ENCODE measurements at regions not wholly inside any gene's neighbourhood (a gene's known extent, or its start where the extent isn't known, plus 50 kb on each side); places are given as distances from the start of the nearest gene placed in this dataset.

GRCh38 chr3:59126446-59126845 is 76.6 kb upstream of the CFAP20DC start:
- H3K4me3 ChIP-seq: no peak overlapping the region
- no peak overlapping the region for H3K27ac ChIP-seq
- intact Hi-C loops (cut with DNase I; ENCODE audit: low total_unique reads): no loop called here
- H3K4me1 ChIP-seq: no peaks in the 10 kb centered on the region
- ATAC-seq: no peak
- in situ Hi-C loops (cut with MboI; ENCODE audit: low sequenced_read_pairs in 4 of 4): no loop called here
- H3K9me3 ChIP-seq: no peaks in the 10 kb centered on the region
- no peak for TF ChIP-seq POLR2A (IDR thresholded peaks at IDR 0.05)
- H3K36me3 ChIP-seq: no peaks in the 10 kb centered on the region
- no peak for DNase-seq
- no peaks in the 10 kb centered on the region for H3K27me3 ChIP-seq

GRCh38 chr3:59121346-59122144 is 71.7 kb upstream of the CFAP20DC start:
- Histone ChIP-seq H3K27me3 (no peaks in the 10 kb centered on the region), H3K4me3 (no peak overlapping the region), H3K36me3 (no peaks in the 10 kb centered on the region), H3K27ac (no peak overlapping the region), H3K9me3 (no peaks in the 10 kb centered on the region), H3K4me1 (no peaks in the 10 kb centered on the region)
- intact Hi-C loops (cut with DNase I; ENCODE audit: low total_unique reads): no loop called here
- no peak for TF ChIP-seq POLR2A (IDR thresholded peaks at IDR 0.05)
- TF ChIP-seq CTCF (IDR thresholded peaks at IDR 0.05 in 4 of 5, conservative IDR thresholded peaks at IDR 0.05 in 1 of 5): no peak
- in situ Hi-C loops (cut with MboI; ENCODE audit: low sequenced_read_pairs in 4 of 4): no loop called here
- DNase-seq: no peak
- ATAC-seq: no peak

GRCh38 chr3:59118928-59119327 is 69.1 kb upstream of the CFAP20DC start:
- no peak for TF ChIP-seq POLR2A (IDR thresholded peaks at IDR 0.05)

GRCh38 chr3:59117396-59117795 is 67.6 kb upstream of the CFAP20DC start:
- intact Hi-C loops (cut with DNase I; ENCODE audit: low total_unique reads) (no loop called here), in situ Hi-C loops (cut with MboI; ENCODE audit: low sequenced_read_pairs in 4 of 4) (no loop called here)
- Histone ChIP-seq H3K4me1 (no peaks in the 10 kb centered on the region), H3K4me3 (no peak overlapping the region), H3K27me3 (no peaks in the 10 kb centered on the region), H3K27ac (no peak overlapping the region), H3K9me3 (no peaks in the 10 kb centered on the region), H3K36me3 (no peaks in the 10 kb centered on the region)
- TF ChIP-seq CTCF (IDR thresholded peaks at IDR 0.05 in 4 of 5, conservative IDR thresholded peaks at IDR 0.05 in 1 of 5) (no peak), POLR2A (IDR thresholded peaks at IDR 0.05) (no peak)
- no peak for ATAC-seq
- DNase-seq: no peak

More at GRCh38 chr3:59118928-59119327, 69.1 kb upstream of the CFAP20DC start:
- in situ Hi-C loops (cut with MboI; ENCODE audit: low sequenced_read_pairs in 4 of 4) (no loop called here), intact Hi-C loops (cut with DNase I; ENCODE audit: low total_unique reads) (no loop called here)
- Histone ChIP-seq H3K27ac (no peak overlapping the region), H3K4me3 (no peak overlapping the region), H3K9me3 (no peaks in the 10 kb centered on the region), H3K27me3 (no peaks in the 10 kb centered on the region), H3K36me3 (no peaks in the 10 kb centered on the region), H3K4me1 (no peaks in the 10 kb centered on the region)
- ATAC-seq (no peak), DNase-seq (no peak)

DNA sequence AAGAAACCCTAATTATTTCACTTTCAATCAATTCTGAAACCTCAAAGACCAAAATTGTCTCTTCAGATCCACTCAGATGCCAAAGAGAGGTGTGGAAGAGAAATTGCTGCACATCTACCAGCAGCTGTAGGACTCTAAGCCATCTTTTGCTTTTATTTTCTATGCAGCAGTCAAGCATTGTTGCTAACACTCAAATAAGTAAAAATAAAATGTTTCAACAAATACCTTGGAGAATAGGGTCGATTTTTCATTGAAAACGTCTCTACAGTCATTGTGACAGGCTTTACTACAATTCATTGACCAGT is 66.4 kb upstream of the CFAP20DC start:
- in situ Hi-C loops (cut with MboI; ENCODE audit: low sequenced_read_pairs in 4 of 4) (no loop called here), intact Hi-C loops (cut with DNase I; ENCODE audit: low total_unique reads) (no loop called here)
- Histone ChIP-seq H3K27me3 (no peaks in the 10 kb centered on the region), H3K4me3 (no peak overlapping the region), H3K36me3 (no peaks in the 10 kb centered on the region), H3K9me3 (no peaks in the 10 kb centered on the region), H3K27ac (no peak overlapping the region), H3K4me1 (no peaks in the 10 kb centered on the region)
- ATAC-seq (no peak), DNase-seq (no peak)
- TF ChIP-seq CTCF (IDR thresholded peaks at IDR 0.05 in 4 of 5, conservative IDR thresholded peaks at IDR 0.05 in 1 of 5): no peak
- TF ChIP-seq POLR2A (IDR thresholded peaks at IDR 0.05): no peak

Measured in gastrocnemius medialis (tissue), 4 donors.